ENCODE measurements at regions not wholly inside any gene's neighbourhood (a gene's known extent, or its start where the extent isn't known, plus 50 kb on each side); places are given as distances from the start of the nearest gene placed in this dataset.

DNA sequence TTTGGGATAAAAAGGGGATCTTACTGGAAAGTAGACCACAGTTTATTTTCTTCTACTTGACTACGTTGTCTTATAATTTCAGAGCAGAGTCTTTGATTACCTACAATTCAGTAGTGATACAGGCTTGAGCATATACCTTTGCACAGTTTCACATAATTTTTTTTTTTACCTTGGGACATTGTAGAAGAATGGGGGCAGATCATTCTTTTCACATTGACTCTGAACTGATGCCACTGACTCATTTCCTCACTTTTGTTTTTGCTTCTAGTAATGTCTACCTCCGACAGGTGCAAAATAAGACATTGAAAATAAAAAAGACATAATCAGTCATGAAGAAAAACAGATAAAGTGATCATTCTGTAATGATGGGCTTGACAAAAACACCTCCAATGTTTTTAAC lies 688.3 kb upstream of the CHORDC1 start:
- Histone ChIP-seq H2BK15ac (replicated peaks; ENCODE audit: low read depth) (no peak overlapping the region), H3K23ac (ENCODE audit: low read length) (no peak overlapping the region), H3K56ac (ENCODE audit: low read length) (no peak overlapping the region), H3K27me3 (ENCODE audit: insufficient read depth, low read length, poor library complexity) (no peaks in the 10 kb centered on the region), H3K9ac (ENCODE audit: low read length) (no peak overlapping the region), H3K18ac (ENCODE audit: low read length) (no peak overlapping the region), H3K79me1 (ENCODE audit: low read length) (no peaks in the 10 kb centered on the region), H3K4me2 (ENCODE audit: low read length) (no peak overlapping the region), H3K36me3 (ENCODE audit: control insufficient read depth, insufficient read depth, low read length) (no peaks in the 10 kb centered on the region), H2BK120ac (ENCODE audit: low read depth, low read length) (no peak overlapping the region), H3K4me1 (ENCODE audit: control insufficient read depth, low read depth, low read length) (no peaks in the 10 kb centered on the region), H2BK5ac (ENCODE audit: low read length) (no peak overlapping the region), H3K4me3 (ENCODE audit: low read length) (no peak overlapping the region), H3K79me2 (ENCODE audit: control insufficient read depth, insufficient read depth, low read length) (no peaks in the 10 kb centered on the region), H3K4ac (ENCODE audit: low read depth, low read length) (no peak overlapping the region), H2AK5ac (ENCODE audit: low read length) (no peak overlapping the region), H4K5ac (ENCODE audit: low read length) (no peak overlapping the region), H4K8ac (ENCODE audit: low read depth, low read length) (no peak overlapping the region), H3K27ac (ENCODE audit: low read depth, low read length) (no peak overlapping the region)
- no CpG with 5 or more reads among the region's 2 CpGs for WGBS (ENCODE audit: extremely low coverage, insufficient coverage, low lambda C conversion rate)
- DNase-seq, result no peak

GRCh38 chr11:90908074-90908473 lies 685.2 kb upstream of the CHORDC1 start:
- no peak overlapping the region for H3K4me2 ChIP-seq (ENCODE audit: low read length)
- no peaks in the 10 kb centered on the region for H3K36me3 ChIP-seq (ENCODE audit: control insufficient read depth, insufficient read depth, low read length)
- H3K18ac ChIP-seq (ENCODE audit: low read length), result no peak overlapping the region
- H3K4me3 ChIP-seq (ENCODE audit: low read length), result no peak overlapping the region
- H2BK5ac ChIP-seq (ENCODE audit: low read length), result no peak overlapping the region
- no peaks in the 10 kb centered on the region for H3K79me1 ChIP-seq (ENCODE audit: low read length)
- no peaks in the 10 kb centered on the region for H3K79me2 ChIP-seq (ENCODE audit: control insufficient read depth, insufficient read depth, low read length)
- no peak overlapping the region for H2BK15ac ChIP-seq (replicated peaks; ENCODE audit: low read depth)
- no peak overlapping the region for H3K27ac ChIP-seq (ENCODE audit: low read depth, low read length)
- WGBS (ENCODE audit: extremely low coverage, insufficient coverage, low lambda C conversion rate), result no CpG with 5 or more reads among the region's 3 CpGs
- no peak overlapping the region for H4K8ac ChIP-seq (ENCODE audit: low read depth, low read length)
- H3K4ac ChIP-seq (ENCODE audit: low read depth, low read length), result no peak overlapping the region
- H3K23ac ChIP-seq (ENCODE audit: low read length), result no peak overlapping the region
- H3K56ac ChIP-seq (ENCODE audit: low read length), result no peak overlapping the region
- H2BK120ac ChIP-seq (ENCODE audit: low read depth, low read length), result no peak overlapping the region
- H3K27me3 ChIP-seq (ENCODE audit: insufficient read depth, low read length, poor library complexity), result no peaks in the 10 kb centered on the region
- no peak overlapping the region for H3K9ac ChIP-seq (ENCODE audit: low read length)
- no peak for DNase-seq
- H4K5ac ChIP-seq (ENCODE audit: low read length), result no peak overlapping the region
- no peak overlapping the region for H2AK5ac ChIP-seq (ENCODE audit: low read length)
- no peaks in the 10 kb centered on the region for H3K4me1 ChIP-seq (ENCODE audit: control insufficient read depth, low read depth, low read length)

- Histone ChIP-seq H2BK120ac (ENCODE audit: low read depth, low read length) (no peak overlapping the region), H3K27me3 (ENCODE audit: insufficient read depth, low read length, poor library complexity) (no peaks in the 10 kb centered on the region), H3K9ac (ENCODE audit: low read length) (no peak overlapping the region), H3K56ac (ENCODE audit: low read length) (no peak overlapping the region), H3K27ac (ENCODE audit: low read depth, low read length) (no peak overlapping the region), H3K36me3 (ENCODE audit: control insufficient read depth, insufficient read depth, low read length) (no peaks in the 10 kb centered on the region), H2BK5ac (ENCODE audit: low read length) (no peak overlapping the region), H2AK5ac (ENCODE audit: low read length) (no peak overlapping the region), H2BK15ac (replicated peaks; ENCODE audit: low read depth) (no peak overlapping the region), H3K4me2 (ENCODE audit: low read length) (no peak overlapping the region), H4K8ac (ENCODE audit: low read depth, low read length) (no peak overlapping the region), H3K18ac (ENCODE audit: low read length) (no peak overlapping the region), H3K4me3 (ENCODE audit: low read length) (no peak overlapping the region), H3K4ac (ENCODE audit: low read depth, low read length) (no peak overlapping the region), H3K79me2 (ENCODE audit: control insufficient read depth, insufficient read depth, low read length) (no peaks in the 10 kb centered on the region), H3K4me1 (ENCODE audit: control insufficient read depth, low read depth, low read length) (peaks cover 2% of the 10 kb centered on the region), H4K5ac (ENCODE audit: low read length) (no peak overlapping the region), H3K23ac (ENCODE audit: low read length) (no peak overlapping the region), H3K79me1 (ENCODE audit: low read length) (no peaks in the 10 kb centered on the region)
- no peak for DNase-seq
These were observed 673.0 kb upstream of the CHORDC1 start for GRCh38 chr11:90895850-90896249.

GRCh38 chr11:90890347-90890746 lies 667.5 kb upstream of the CHORDC1 start:
- no peaks in the 10 kb centered on the region for H3K36me3 ChIP-seq (ENCODE audit: control insufficient read depth, insufficient read depth, low read length)

GRCh38 chr11:90884181-90884580 lies 661.3 kb upstream of the CHORDC1 start:
- Histone ChIP-seq H4K8ac (ENCODE audit: low read depth, low read length) (no peak overlapping the region), H3K18ac (ENCODE audit: low read length) (no peak overlapping the region), H3K4me1 (ENCODE audit: control insufficient read depth, low read depth, low read length) (no peaks in the 10 kb centered on the region), H3K23ac (ENCODE audit: low read length) (no peak overlapping the region), H3K9ac (ENCODE audit: low read length) (no peak overlapping the region), H2BK15ac (replicated peaks; ENCODE audit: low read depth) (no peak overlapping the region), H3K27ac (ENCODE audit: low read depth, low read length) (no peak overlapping the region), H3K27me3 (ENCODE audit: insufficient read depth, low read length, poor library complexity) (no peaks in the 10 kb centered on the region), H3K56ac (ENCODE audit: low read length) (no peak overlapping the region), H2BK5ac (ENCODE audit: low read length) (no peak overlapping the region), H4K5ac (ENCODE audit: low read length) (no peak overlapping the region), H3K4me2 (ENCODE audit: low read length) (no peak overlapping the region), H3K4me3 (ENCODE audit: low read length) (no peak overlapping the region), H3K4ac (ENCODE audit: low read depth, low read length) (no peak overlapping the region), H3K79me1 (ENCODE audit: low read length) (no peaks in the 10 kb centered on the region), H3K36me3 (ENCODE audit: control insufficient read depth, insufficient read depth, low read length) (no peaks in the 10 kb centered on the region), H2AK5ac (ENCODE audit: low read length) (no peak overlapping the region), H2BK120ac (ENCODE audit: low read depth, low read length) (no peak overlapping the region), H3K79me2 (ENCODE audit: control insufficient read depth, insufficient read depth, low read length) (no peaks in the 10 kb centered on the region)
- DNase-seq, result no peak

More at GRCh38 chr11:90890347-90890746, 667.5 kb upstream of the CHORDC1 start:
- Histone ChIP-seq H3K79me2 (ENCODE audit: control insufficient read depth, insufficient read depth, low read length) (no peaks in the 10 kb centered on the region), H2BK5ac (ENCODE audit: low read length) (no peak overlapping the region), H3K27ac (ENCODE audit: low read depth, low read length) (no peak overlapping the region), H2BK120ac (ENCODE audit: low read depth, low read length) (no peak overlapping the region), H3K79me1 (ENCODE audit: low read length) (no peaks in the 10 kb centered on the region), H3K4ac (ENCODE audit: low read depth, low read length) (no peak overlapping the region), H3K9ac (ENCODE audit: low read length) (no peak overlapping the region), H3K4me3 (ENCODE audit: low read length) (no peak overlapping the region), H3K56ac (ENCODE audit: low read length) (no peak overlapping the region), H3K18ac (ENCODE audit: low read length) (no peak overlapping the region), H4K5ac (ENCODE audit: low read length) (no peak overlapping the region), H3K27me3 (ENCODE audit: insufficient read depth, low read length, poor library complexity) (no peaks in the 10 kb centered on the region), H3K23ac (ENCODE audit: low read length) (no peak overlapping the region), H3K4me1 (ENCODE audit: control insufficient read depth, low read depth, low read length) (peaks cover 2% of the 10 kb centered on the region), H3K4me2 (ENCODE audit: low read length) (no peak overlapping the region), H4K8ac (ENCODE audit: low read depth, low read length) (no peak overlapping the region), H2BK15ac (replicated peaks; ENCODE audit: low read depth) (no peak overlapping the region), H2AK5ac (ENCODE audit: low read length) (no peak overlapping the region)
- DNase-seq, result no peak

DNA sequence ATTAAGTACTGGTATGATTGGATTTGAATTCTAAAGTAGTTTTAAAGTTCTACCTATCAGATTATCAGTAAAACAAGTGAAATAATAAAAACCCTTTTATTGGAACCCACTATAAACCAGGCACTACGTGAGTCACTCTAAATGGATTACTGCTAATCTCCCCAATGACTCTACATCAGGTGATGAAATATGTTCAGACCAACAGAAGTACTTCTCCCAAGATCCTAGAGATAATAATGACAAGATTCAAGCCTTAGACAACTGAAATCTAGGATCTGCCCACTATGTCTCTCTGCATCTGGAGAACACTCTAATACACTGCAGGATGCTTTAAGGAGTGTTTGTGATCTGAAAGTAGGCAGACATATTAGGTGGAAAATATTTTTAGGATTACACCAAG lies 652.1 kb upstream of the CHORDC1 start:
- no peak for DNase-seq
- H3K4me1 ChIP-seq (ENCODE audit: control insufficient read depth, low read depth, low read length), result no peaks in the 10 kb centered on the region
- no peak overlapping the region for H3K56ac ChIP-seq (ENCODE audit: low read length)
- no peak overlapping the region for H3K4me2 ChIP-seq (ENCODE audit: low read length)
- no peak overlapping the region for H3K18ac ChIP-seq (ENCODE audit: low read length)
- H4K8ac ChIP-seq (ENCODE audit: low read depth, low read length), result no peak overlapping the region
- no peak overlapping the region for H2BK5ac ChIP-seq (ENCODE audit: low read length)
- no peak overlapping the region for H3K23ac ChIP-seq (ENCODE audit: low read length)
- no peak overlapping the region for H3K4ac ChIP-seq (ENCODE audit: low read depth, low read length)
- H2BK120ac ChIP-seq (ENCODE audit: low read depth, low read length), result no peak overlapping the region
- no peak overlapping the region for H2AK5ac ChIP-seq (ENCODE audit: low read length)
- no peak overlapping the region for H3K27ac ChIP-seq (ENCODE audit: low read depth, low read length)
- no peak overlapping the region for H4K5ac ChIP-seq (ENCODE audit: low read length)
- WGBS (ENCODE audit: extremely low coverage, insufficient coverage, low lambda C conversion rate), result no CpG with 5 or more reads among the region's 1 CpG
- H3K79me2 ChIP-seq (ENCODE audit: control insufficient read depth, insufficient read depth, low read length), result no peaks in the 10 kb centered on the region
- H3K36me3 ChIP-seq (ENCODE audit: control insufficient read depth, insufficient read depth, low read length), result no peaks in the 10 kb centered on the region
- no peaks in the 10 kb centered on the region for H3K27me3 ChIP-seq (ENCODE audit: insufficient read depth, low read length, poor library complexity)
- H2BK15ac ChIP-seq (replicated peaks; ENCODE audit: low read depth), result no peak overlapping the region
- H3K79me1 ChIP-seq (ENCODE audit: low read length), result no peaks in the 10 kb centered on the region
- no peak overlapping the region for H3K4me3 ChIP-seq (ENCODE audit: low read length)
- no peak overlapping the region for H3K9ac ChIP-seq (ENCODE audit: low read length)

Measured in mesendoderm (in vitro differentiated cells).